HUES6 (cell line): ENCODE measurements at regions not wholly inside any gene's neighbourhood (a gene's known extent, or its start where the extent isn't known, plus 50 kb on each side); places are given as distances from the start of the nearest gene placed in this dataset.

Experiments
- H3K27ac ChIP-seq: 2 replicates; pipeline ENCODE4 v1.7.0; 2013; ENCODE audit warnings: low read depth, mild to moderate bottlenecking, low read length, inconsistent platforms
- H3K27me3 ChIP-seq: 2 replicates; pipeline ENCODE4 v1.6.1; 2013; ENCODE audit warnings: low read length; ENCODE audit not compliant: control insufficient read depth, insufficient read depth
- H3K36me3 ChIP-seq: 2 replicates; pipeline ENCODE4 v1.6.1; 2013; ENCODE audit warnings: low read length; ENCODE audit not compliant: control insufficient read depth, insufficient read depth
- H3K4me1 ChIP-seq: 2 replicates; pipeline ENCODE4 v1.6.1; 2013; ENCODE audit warnings: low read length; ENCODE audit not compliant: control insufficient read depth, insufficient read depth
- H3K4me3 ChIP-seq: 2 replicates; pipeline ENCODE4 v1.5.1; 2013; ENCODE audit warnings: low read depth, low read length
- H3K9ac ChIP-seq: one replicate; pipeline ENCODE4 v1.6.1; 2013; ENCODE audit warnings: mild to moderate bottlenecking, low read length
- H3K9me3 ChIP-seq: 2 replicates; pipeline ENCODE4 v1.6.1; 2013; ENCODE audit warnings: low read depth, low read length; ENCODE audit not compliant: control insufficient read depth, insufficient read depth

GRCh38 chr15:94793641-94794040 is 562.3 kb downstream of the MCTP2 start:
- Histone ChIP-seq H3K9me3 (peaks cover 9% of the 10 kb centered on the region; the same call in 1 of the 2 replicates), H3K4me3 (no peak overlapping the region), H3K36me3 (no peaks in the 10 kb centered on the region), H3K9ac (no peak overlapping the region), H3K27me3 (no peaks in the 10 kb centered on the region), H3K27ac (no peak overlapping the region), H3K4me1 (no peaks in the 10 kb centered on the region)

DNA sequence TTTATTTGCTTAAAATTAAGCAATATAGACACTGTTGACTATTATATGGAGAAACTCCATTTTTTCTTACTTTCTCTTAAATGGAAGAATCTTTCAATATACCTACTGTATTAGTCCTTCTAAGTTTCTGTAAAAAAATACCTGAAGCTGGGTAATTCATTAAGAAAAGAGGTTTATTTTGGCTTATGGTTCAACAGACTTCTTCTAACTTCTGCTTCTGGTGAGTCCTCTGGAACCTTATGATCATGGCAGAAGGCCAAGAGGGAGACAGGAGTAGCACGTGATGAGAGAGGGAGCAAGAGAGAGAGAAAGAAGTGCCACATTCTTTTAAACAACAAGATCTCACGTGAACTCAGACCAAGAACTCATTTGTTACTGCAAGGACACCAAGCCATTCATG is 573.3 kb downstream of the MCTP2 start:
- no peak overlapping the region for H3K9ac ChIP-seq

DNA sequence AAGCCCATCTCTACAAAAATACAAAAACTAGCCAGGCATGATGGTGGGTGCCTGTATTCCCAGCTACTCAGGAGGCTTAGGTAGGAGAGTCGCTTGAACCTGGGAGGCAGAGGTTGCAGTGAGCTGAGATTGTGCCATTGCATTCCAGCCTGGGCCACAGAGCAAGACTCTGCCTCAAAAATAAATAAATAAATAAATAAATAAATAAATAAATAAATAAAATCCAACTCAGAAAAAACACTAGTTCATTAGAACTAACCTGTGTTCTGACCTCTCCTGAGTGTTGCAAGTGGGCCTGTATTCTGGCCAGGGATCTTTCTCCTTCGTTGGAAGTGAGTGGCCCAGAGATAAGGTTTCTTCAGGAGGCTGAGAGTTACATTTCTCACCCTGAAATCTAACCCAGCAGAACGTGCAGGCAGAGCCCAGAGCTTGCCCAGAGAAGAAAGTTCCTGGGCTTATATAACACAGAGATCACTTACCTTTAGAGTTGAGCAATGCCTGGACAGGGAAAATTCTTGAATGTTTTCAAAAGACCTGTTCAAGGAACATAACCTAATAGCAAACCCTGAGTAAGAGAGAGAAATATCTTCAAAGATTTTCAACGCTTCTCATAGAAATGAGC is 583.9 kb downstream of the MCTP2 start:
- H3K9me3 ChIP-seq = no peaks in the 10 kb centered on the region
- no peak overlapping the region for H3K27ac ChIP-seq
- H3K27me3 ChIP-seq = no peaks in the 10 kb centered on the region
- no peak overlapping the region for H3K4me3 ChIP-seq
- H3K4me1 ChIP-seq = no peaks in the 10 kb centered on the region
- no peak overlapping the region for H3K9ac ChIP-seq
- no peaks in the 10 kb centered on the region for H3K36me3 ChIP-seq

More for the DNA sequence above, 573.3 kb downstream of the MCTP2 start:
- no peaks in the 10 kb centered on the region for H3K4me1 ChIP-seq
- no peaks in the 10 kb centered on the region for H3K27me3 ChIP-seq
- H3K9me3 ChIP-seq = peaks cover 3% of the 10 kb centered on the region; the same call in 1 of the 2 replicates
- no peaks in the 10 kb centered on the region for H3K36me3 ChIP-seq
- H3K27ac ChIP-seq = no peak overlapping the region
- no peak overlapping the region for H3K4me3 ChIP-seq

DNA sequence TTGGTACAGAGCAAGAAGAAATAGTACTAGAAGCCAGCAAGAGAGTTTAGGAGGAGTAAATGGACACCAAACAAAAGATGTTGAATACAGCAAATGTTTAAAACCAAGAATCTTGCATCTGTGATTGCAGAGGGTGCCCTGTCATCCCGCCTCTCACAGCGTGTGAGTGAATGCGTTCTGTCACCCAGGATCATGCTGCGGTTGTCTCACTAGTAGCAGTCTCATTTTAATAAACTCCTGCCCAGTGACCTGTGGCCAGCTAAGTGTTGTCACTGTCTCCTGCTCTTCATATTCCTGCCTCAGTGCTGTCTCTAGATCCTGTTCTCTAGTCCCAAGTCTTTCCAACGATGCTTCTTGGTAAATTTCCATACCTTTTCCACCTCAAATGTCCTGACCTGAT is 584.6 kb downstream of the MCTP2 start:
- H3K4me3 ChIP-seq = no peak overlapping the region
- no peaks in the 10 kb centered on the region for H3K9me3 ChIP-seq
- no peak overlapping the region for H3K27ac ChIP-seq
- H3K27me3 ChIP-seq = no peaks in the 10 kb centered on the region
- H3K36me3 ChIP-seq = no peaks in the 10 kb centered on the region
- no peaks in the 10 kb centered on the region for H3K4me1 ChIP-seq
- H3K9ac ChIP-seq = no peak overlapping the region

DNA sequence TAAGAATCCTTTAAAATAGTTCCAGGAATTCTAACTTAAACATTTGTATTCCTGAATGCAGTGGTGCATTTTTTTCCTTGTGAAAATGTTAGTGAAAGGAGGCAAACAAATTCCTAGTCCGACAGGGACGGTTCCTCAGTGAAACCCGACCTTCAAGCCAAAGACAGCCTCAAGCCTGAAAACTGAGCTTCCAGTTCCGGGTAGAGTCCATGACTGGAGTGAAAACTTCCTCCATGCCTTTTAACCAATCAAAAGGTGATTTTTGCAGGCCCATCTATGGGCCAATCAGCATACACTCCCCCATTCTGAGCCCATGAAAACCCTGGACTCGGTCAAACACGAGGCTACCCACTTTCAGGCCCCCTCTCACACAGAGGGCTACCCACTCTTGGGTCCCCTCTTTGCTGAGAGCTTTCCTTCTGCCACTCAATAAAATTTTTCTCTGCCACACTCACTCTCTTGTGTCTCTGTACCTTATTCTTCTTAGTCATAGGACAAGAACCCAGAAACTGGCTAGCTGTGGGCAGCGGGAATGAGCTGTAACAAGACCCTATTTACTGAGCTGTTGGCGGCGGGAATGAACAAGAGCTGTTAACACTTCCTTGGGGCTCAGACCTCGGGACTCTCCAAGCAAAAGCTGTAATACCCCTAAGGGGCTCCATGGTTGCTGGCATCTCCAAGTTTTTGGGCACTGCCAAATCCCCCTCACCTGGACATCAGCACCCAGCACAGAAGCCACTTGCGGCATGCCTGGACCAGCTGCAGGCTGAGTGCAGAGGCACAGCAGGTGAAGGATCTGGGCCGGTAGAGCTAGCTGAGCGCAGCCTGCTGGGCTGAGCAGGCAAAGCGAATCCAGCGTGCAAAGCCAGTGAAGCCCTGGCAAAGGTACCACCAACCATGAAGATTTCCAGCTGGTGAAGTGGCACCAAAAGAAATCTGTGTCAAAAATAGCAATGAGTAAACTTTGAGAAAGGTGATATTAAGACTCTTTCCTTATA is 598.8 kb downstream of the MCTP2 start:
- Histone ChIP-seq H3K9ac (no peak overlapping the region), H3K36me3 (no peaks in the 10 kb centered on the region), H3K27me3 (no peaks in the 10 kb centered on the region), H3K4me1 (0 out of 2 replicates have a peak, but pooled peaks cover 3% of the 10 kb centered on the region), H3K9me3 (no peaks in the 10 kb centered on the region; the same call in 1 of the 2 replicates), H3K4me3 (no peak overlapping the region), H3K27ac (no peak overlapping the region)

GRCh38 chr15:94834000-94834399 is 602.6 kb downstream of the MCTP2 start:
- H3K27ac ChIP-seq = no peak overlapping the region
- 0 out of 2 replicates have a peak, but pooled peaks cover 3% of the 10 kb centered on the region for H3K4me1 ChIP-seq
- H3K27me3 ChIP-seq = no peaks in the 10 kb centered on the region
- no peak overlapping the region for H3K9ac ChIP-seq
- no peaks in the 10 kb centered on the region for H3K36me3 ChIP-seq
- H3K4me3 ChIP-seq = no peak overlapping the region
- peaks cover 7% of the 10 kb centered on the region for H3K9me3 ChIP-seq

DNA sequence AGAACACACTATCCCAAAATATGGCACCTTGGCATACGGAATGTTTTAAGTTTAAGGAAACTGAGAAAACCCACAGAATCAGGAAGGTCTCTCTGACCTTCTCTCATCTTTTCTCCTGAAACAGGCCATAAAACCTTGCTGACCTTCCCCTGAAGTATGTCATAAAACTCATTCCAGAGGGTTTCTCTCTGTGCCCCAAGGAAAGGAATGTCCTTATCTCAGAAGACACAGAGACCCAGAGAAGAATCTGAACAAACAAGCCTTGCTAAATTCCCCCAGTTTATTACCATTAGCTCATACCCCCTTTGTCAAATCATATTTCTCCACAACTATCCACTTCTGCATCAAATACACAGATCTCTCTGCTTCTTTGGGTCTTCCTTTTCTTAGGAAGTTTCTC is 603.1 kb downstream of the MCTP2 start:
- H3K27me3 ChIP-seq = no peaks in the 10 kb centered on the region
- H3K27ac ChIP-seq = no peak overlapping the region
- H3K4me1 ChIP-seq = 0 out of 2 replicates have a peak, but pooled peaks cover 3% of the 10 kb centered on the region
- no peak overlapping the region for H3K4me3 ChIP-seq
- no peaks in the 10 kb centered on the region for H3K36me3 ChIP-seq
- H3K9ac ChIP-seq = no peak overlapping the region
- peaks cover 7% of the 10 kb centered on the region for H3K9me3 ChIP-seq

- no peaks in the 10 kb centered on the region for H3K4me1 ChIP-seq
- H3K36me3 ChIP-seq = no peaks in the 10 kb centered on the region
- no peak overlapping the region for H3K9ac ChIP-seq
- H3K27ac ChIP-seq = no peak overlapping the region
- H3K9me3 ChIP-seq = peaks cover 19% of the 10 kb centered on the region
- no peak overlapping the region for H3K4me3 ChIP-seq
- H3K27me3 ChIP-seq = no peaks in the 10 kb centered on the region
These were observed 606.9 kb downstream of the MCTP2 start for GRCh38 chr15:94838281-94838680.

GRCh38 chr15:94840794-94841783 is 609.7 kb downstream of the MCTP2 start:
- H3K9me3 ChIP-seq = peaks cover 19% of the 10 kb centered on the region
- no peaks in the 10 kb centered on the region for H3K36me3 ChIP-seq
- no peak overlapping the region for H3K9ac ChIP-seq
- no peaks in the 10 kb centered on the region; the same call in 1 of the 2 replicates for H3K27me3 ChIP-seq
- H3K4me3 ChIP-seq = no peak overlapping the region
- peaks cover 8% of the 10 kb centered on the region; the same call in 1 of the 2 replicates for H3K4me1 ChIP-seq
- H3K27ac ChIP-seq = no peak overlapping the region

DNA sequence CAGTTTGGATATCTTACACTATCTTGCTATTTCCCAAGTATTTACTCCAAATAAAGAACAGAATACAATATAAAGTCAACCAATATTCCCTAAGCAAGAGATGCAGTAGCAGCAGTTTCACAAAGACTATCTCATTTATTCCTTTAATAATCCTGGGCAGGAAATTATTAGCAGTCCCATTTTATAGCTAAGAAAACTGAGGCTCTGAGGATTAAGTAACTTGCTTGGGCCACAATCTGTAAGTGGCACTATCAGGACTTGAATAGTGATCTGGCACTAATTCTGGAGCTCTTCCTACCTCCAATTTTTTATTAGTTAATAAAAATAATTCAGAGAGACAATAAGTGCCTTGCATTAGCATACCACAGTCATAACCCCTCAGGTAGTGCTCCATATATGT is 611.7 kb downstream of the MCTP2 start:
- no peak overlapping the region for H3K4me3 ChIP-seq
- peaks cover 22% of the 10 kb centered on the region for H3K9me3 ChIP-seq
- no peaks in the 10 kb centered on the region for H3K36me3 ChIP-seq
- H3K27ac ChIP-seq = no peak overlapping the region
- peaks cover 8% of the 10 kb centered on the region; the same call in 1 of the 2 replicates for H3K4me1 ChIP-seq
- H3K9ac ChIP-seq = no peak overlapping the region
- H3K27me3 ChIP-seq = no peaks in the 10 kb centered on the region; the same call in 1 of the 2 replicates
